ENCODE measurements at regions not wholly inside any gene's neighbourhood (a gene's known extent, or its start where the extent isn't known, plus 50 kb on each side); places are given as distances from the start of the nearest gene placed in this dataset.
"Not testable (repeated sequence)": the region's sequence is repeated elsewhere in the genome, so short reads cannot be mapped to it uniquely, and the experiment has no call there.

- Histone ChIP-seq H3K36me3 (ENCODE audit: control insufficient read depth, low read depth, low read length) (no peaks in the 10 kb centered on the region), H3K9ac (ENCODE audit: low read length) (no peak overlapping the region), H3K9me3 (ENCODE audit: control insufficient read depth, low read depth, low read length) (no peaks in the 10 kb centered on the region), H3K4me3 (ENCODE audit: low read length) (no peak overlapping the region), H3K27me3 (ENCODE audit: control insufficient read depth, insufficient read depth, low read length) (no peaks in the 10 kb centered on the region), H3K4me1 (ENCODE audit: control insufficient read depth, low read depth, low read length) (no peaks in the 10 kb centered on the region), H3K27ac (ENCODE audit: low read length) (no peak overlapping the region)
Observed at GRCh38 chr13:105847527-105848291, 687.8 kb downstream of the EFNB2 start.

DNA sequence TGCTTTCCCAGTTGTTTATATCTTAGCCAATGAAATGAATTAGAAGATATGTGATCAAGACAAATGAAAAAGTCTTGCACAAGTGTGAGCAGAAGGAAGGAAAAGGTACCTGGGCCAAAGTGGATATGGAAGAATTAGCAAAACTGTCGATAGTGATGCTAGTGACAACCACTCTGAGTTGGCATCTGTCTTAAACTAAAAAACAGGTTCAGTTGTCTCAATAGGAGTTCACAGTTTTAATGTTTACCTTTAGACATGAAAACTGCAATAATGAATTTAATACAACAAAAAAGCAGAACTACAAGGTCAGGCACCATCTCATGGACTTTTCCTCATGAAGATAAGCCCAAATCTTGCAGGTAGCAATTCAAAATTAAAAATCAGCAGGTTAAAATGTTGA is 688.5 kb downstream of the EFNB2 start:
- Histone ChIP-seq H3K4me3 (ENCODE audit: low read length) (no peak overlapping the region), H3K9me3 (ENCODE audit: control insufficient read depth, low read depth, low read length) (no peaks in the 10 kb centered on the region), H3K9ac (ENCODE audit: low read length) (no peak overlapping the region), H3K27ac (ENCODE audit: low read length) (no peak overlapping the region), H3K27me3 (ENCODE audit: control insufficient read depth, insufficient read depth, low read length) (no peaks in the 10 kb centered on the region), H3K4me1 (ENCODE audit: control insufficient read depth, low read depth, low read length) (no peaks in the 10 kb centered on the region), H3K36me3 (ENCODE audit: control insufficient read depth, low read depth, low read length) (no peaks in the 10 kb centered on the region)

- no peaks in the 10 kb centered on the region for H3K4me1 ChIP-seq (ENCODE audit: control insufficient read depth, low read depth, low read length)
- no peak overlapping the region for H3K9ac ChIP-seq (ENCODE audit: low read length)
- no peaks in the 10 kb centered on the region for H3K36me3 ChIP-seq (ENCODE audit: control insufficient read depth, low read depth, low read length)
- H3K27me3 ChIP-seq (ENCODE audit: control insufficient read depth, insufficient read depth, low read length) = no peaks in the 10 kb centered on the region
- H3K4me3 ChIP-seq (ENCODE audit: low read length) = no peak overlapping the region
- H3K9me3 ChIP-seq (ENCODE audit: control insufficient read depth, low read depth, low read length) = no peaks in the 10 kb centered on the region
- H3K27ac ChIP-seq (ENCODE audit: low read length) = no peak overlapping the region
Observed at GRCh38 chr13:105841286-105841685, 694.2 kb downstream of the EFNB2 start.

DNA sequence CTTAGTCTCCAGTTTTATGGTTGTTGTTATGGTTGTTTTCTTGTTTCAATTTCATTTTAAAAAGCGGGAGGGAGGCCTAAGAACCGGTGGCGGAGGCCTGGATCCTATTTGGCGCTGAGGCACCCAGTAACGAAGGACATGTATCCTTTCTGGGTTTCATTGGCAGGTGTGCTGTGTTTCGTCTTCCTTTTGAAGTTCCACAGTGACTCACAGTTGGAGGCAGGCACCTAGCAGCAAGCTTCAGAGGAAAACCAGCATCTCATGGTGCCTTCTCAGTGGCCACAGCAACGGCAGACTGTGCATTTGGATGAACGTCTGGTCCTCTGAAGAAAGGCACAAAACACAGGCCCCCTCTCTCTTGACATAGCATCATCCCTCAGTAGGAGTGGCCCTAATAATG is 697.2 kb downstream of the EFNB2 start:
- H3K27me3 ChIP-seq (ENCODE audit: control insufficient read depth, insufficient read depth, low read length) = no peaks in the 10 kb centered on the region
- H3K4me3 ChIP-seq (ENCODE audit: low read length) = no peak overlapping the region
- H3K9me3 ChIP-seq (ENCODE audit: control insufficient read depth, low read depth, low read length) = no peaks in the 10 kb centered on the region
- no peak overlapping the region for H3K27ac ChIP-seq (ENCODE audit: low read length)
- H3K36me3 ChIP-seq (ENCODE audit: control insufficient read depth, low read depth, low read length) = no peaks in the 10 kb centered on the region
- no peak overlapping the region for H3K9ac ChIP-seq (ENCODE audit: low read length)
- no peaks in the 10 kb centered on the region for H3K4me1 ChIP-seq (ENCODE audit: control insufficient read depth, low read depth, low read length)

DNA sequence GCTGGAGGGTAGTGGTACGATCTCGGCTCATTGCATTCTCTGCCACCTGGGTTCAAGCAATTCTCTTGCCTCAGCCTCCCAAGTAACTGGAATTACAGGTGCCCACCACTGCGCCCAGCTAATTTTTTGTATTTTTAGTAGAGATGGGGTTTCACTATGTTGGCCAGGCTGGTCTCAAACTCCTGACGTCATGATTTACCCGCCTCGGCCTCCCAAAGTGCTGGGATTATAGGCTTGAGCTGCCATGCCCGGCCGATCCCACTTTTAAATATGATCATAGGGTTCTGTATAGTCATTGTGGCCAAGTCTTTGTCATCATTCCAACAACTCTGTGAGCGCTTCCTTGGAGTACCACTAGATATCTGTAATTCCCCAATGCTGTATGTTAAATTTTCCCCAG is 698.2 kb downstream of the EFNB2 start:
- not testable (repeated sequence) for H3K36me3 ChIP-seq (ENCODE audit: control insufficient read depth, low read depth, low read length); H3K27me3 ChIP-seq (ENCODE audit: control insufficient read depth, insufficient read depth, low read length); H3K9me3 ChIP-seq (ENCODE audit: control insufficient read depth, low read depth, low read length); H3K9ac ChIP-seq (ENCODE audit: low read length); H3K4me3 ChIP-seq (ENCODE audit: low read length); H3K27ac ChIP-seq (ENCODE audit: low read length); H3K4me1 ChIP-seq (ENCODE audit: control insufficient read depth, low read depth, low read length)

GRCh38 chr13:105830821-105831220 is 704.6 kb downstream of the EFNB2 start:
- Histone ChIP-seq H3K4me3 (ENCODE audit: low read length) (no peak overlapping the region), H3K36me3 (ENCODE audit: control insufficient read depth, low read depth, low read length) (no peaks in the 10 kb centered on the region), H3K27ac (ENCODE audit: low read length) (no peak overlapping the region), H3K9me3 (ENCODE audit: control insufficient read depth, low read depth, low read length) (no peaks in the 10 kb centered on the region), H3K27me3 (ENCODE audit: control insufficient read depth, insufficient read depth, low read length) (no peaks in the 10 kb centered on the region), H3K9ac (ENCODE audit: low read length) (no peak overlapping the region), H3K4me1 (ENCODE audit: control insufficient read depth, low read depth, low read length) (no peaks in the 10 kb centered on the region)

GRCh38 chr13:105827111-105827809 is 708.2 kb downstream of the EFNB2 start:
- H3K4me3 ChIP-seq (ENCODE audit: low read length) = no peak overlapping the region
- H3K36me3 ChIP-seq (ENCODE audit: control insufficient read depth, low read depth, low read length) = no peaks in the 10 kb centered on the region
- no peak overlapping the region for H3K9ac ChIP-seq (ENCODE audit: low read length)
- no peaks in the 10 kb centered on the region for H3K27me3 ChIP-seq (ENCODE audit: control insufficient read depth, insufficient read depth, low read length)
- H3K9me3 ChIP-seq (ENCODE audit: control insufficient read depth, low read depth, low read length) = no peaks in the 10 kb centered on the region
- no peaks in the 10 kb centered on the region for H3K4me1 ChIP-seq (ENCODE audit: control insufficient read depth, low read depth, low read length)
- no peak overlapping the region for H3K27ac ChIP-seq (ENCODE audit: low read length)

DNA sequence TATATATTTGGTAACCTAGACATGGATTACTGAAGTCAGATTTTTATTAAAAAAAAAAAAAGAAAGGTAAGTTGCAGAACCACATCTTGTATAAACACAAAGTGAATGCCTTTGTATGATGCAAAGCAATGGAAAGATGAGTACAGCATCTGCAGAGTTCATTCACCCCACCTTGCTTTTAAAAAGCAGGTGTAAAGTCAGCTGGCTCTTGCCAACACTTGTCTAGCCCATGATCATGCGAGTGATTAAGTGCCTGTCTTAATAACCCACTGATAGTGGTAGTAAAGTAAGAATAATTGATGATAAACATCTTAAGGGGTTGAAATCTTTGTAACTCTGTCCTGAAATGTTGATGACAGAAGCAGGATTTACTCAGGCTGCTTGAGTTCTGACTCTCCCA is 710.4 kb downstream of the EFNB2 start:
- Histone ChIP-seq H3K9me3 (ENCODE audit: control insufficient read depth, low read depth, low read length) (no peaks in the 10 kb centered on the region), H3K27me3 (ENCODE audit: control insufficient read depth, insufficient read depth, low read length) (no peaks in the 10 kb centered on the region), H3K4me3 (ENCODE audit: low read length) (no peak overlapping the region), H3K36me3 (ENCODE audit: control insufficient read depth, low read depth, low read length) (no peaks in the 10 kb centered on the region), H3K4me1 (ENCODE audit: control insufficient read depth, low read depth, low read length) (no peaks in the 10 kb centered on the region), H3K27ac (ENCODE audit: low read length) (no peak overlapping the region), H3K9ac (ENCODE audit: low read length) (no peak overlapping the region)

- H3K9ac ChIP-seq (ENCODE audit: low read length) = no peak overlapping the region
- H3K36me3 ChIP-seq (ENCODE audit: control insufficient read depth, low read depth, low read length) = no peaks in the 10 kb centered on the region
- H3K27me3 ChIP-seq (ENCODE audit: control insufficient read depth, insufficient read depth, low read length) = peaks cover 16% of the 10 kb centered on the region
- peaks cover 12% of the 10 kb centered on the region for H3K4me1 ChIP-seq (ENCODE audit: control insufficient read depth, low read depth, low read length)
- no peak overlapping the region for H3K27ac ChIP-seq (ENCODE audit: low read length)
- no peaks in the 10 kb centered on the region for H3K9me3 ChIP-seq (ENCODE audit: control insufficient read depth, low read depth, low read length)
- H3K4me3 ChIP-seq (ENCODE audit: low read length) = no peak overlapping the region
Observed at GRCh38 chr13:105821337-105821736, 714.1 kb downstream of the EFNB2 start.

- Histone ChIP-seq H3K9ac (ENCODE audit: low read length) (no peak overlapping the region), H3K27me3 (ENCODE audit: control insufficient read depth, insufficient read depth, low read length) (peaks cover 26% of the 10 kb centered on the region), H3K4me3 (ENCODE audit: low read length) (no peak overlapping the region), H3K4me1 (ENCODE audit: control insufficient read depth, low read depth, low read length) (peaks cover 13% of the 10 kb centered on the region), H3K9me3 (ENCODE audit: control insufficient read depth, low read depth, low read length) (no peaks in the 10 kb centered on the region), H3K36me3 (ENCODE audit: control insufficient read depth, low read depth, low read length) (no peaks in the 10 kb centered on the region), H3K27ac (ENCODE audit: low read length) (no peak overlapping the region)
Observed at GRCh38 chr13:105820415-105820814, 715.0 kb downstream of the EFNB2 start.

- Histone ChIP-seq H3K27ac (ENCODE audit: low read length) (no peak overlapping the region), H3K4me3 (ENCODE audit: low read length) (no peak overlapping the region), H3K9me3 (ENCODE audit: control insufficient read depth, low read depth, low read length) (no peaks in the 10 kb centered on the region)
Observed at GRCh38 chr13:105817498-105817897, 718.0 kb downstream of the EFNB2 start.

DNA sequence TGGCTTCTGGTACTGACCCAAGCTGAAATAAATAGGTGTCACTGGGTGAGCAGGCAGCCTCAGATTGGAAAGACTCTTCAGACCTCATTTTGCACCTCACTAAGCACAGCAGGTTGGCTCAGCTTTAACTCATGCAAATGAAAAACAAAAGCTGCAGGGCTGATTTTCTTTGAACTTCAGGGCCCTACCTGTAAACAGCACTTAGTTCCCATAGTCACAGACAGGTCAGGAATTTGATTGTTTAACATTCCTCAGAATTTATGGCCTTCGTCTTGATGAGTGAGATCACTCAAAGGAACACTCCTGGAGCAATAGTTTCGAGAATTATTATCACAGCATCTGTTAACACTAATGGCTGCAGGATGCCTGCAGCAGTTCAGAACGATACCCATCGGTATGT is 718.5 kb downstream of the EFNB2 start:
- H3K4me3 ChIP-seq (ENCODE audit: low read length) = no peak overlapping the region
- no peaks in the 10 kb centered on the region for H3K9me3 ChIP-seq (ENCODE audit: control insufficient read depth, low read depth, low read length)
- H3K27ac ChIP-seq (ENCODE audit: low read length) = no peak overlapping the region
- H3K9ac ChIP-seq (ENCODE audit: low read length) = no peak overlapping the region
- no peaks in the 10 kb centered on the region for H3K36me3 ChIP-seq (ENCODE audit: control insufficient read depth, low read depth, low read length)
- H3K27me3 ChIP-seq (ENCODE audit: control insufficient read depth, insufficient read depth, low read length) = peaks cover 26% of the 10 kb centered on the region
- H3K4me1 ChIP-seq (ENCODE audit: control insufficient read depth, low read depth, low read length) = peaks cover 13% of the 10 kb centered on the region

More at GRCh38 chr13:105817498-105817897, 718.0 kb downstream of the EFNB2 start:
- H3K4me1 ChIP-seq (ENCODE audit: control insufficient read depth, low read depth, low read length) = peaks cover 13% of the 10 kb centered on the region
- peaks cover 26% of the 10 kb centered on the region for H3K27me3 ChIP-seq (ENCODE audit: control insufficient read depth, insufficient read depth, low read length)
- no peak overlapping the region for H3K9ac ChIP-seq (ENCODE audit: low read length)
- H3K36me3 ChIP-seq (ENCODE audit: control insufficient read depth, low read depth, low read length) = no peaks in the 10 kb centered on the region
